ENCODE measurements at regions not wholly inside any gene's neighbourhood (a gene's known extent, or its start where the extent isn't known, plus 50 kb on each side); places are given as distances from the start of the nearest gene placed in this dataset.

- DNase-seq, result no peak
These were observed 84.3 kb downstream of the TNFAIP2 start for GRCh38 chr14:103207388-103208072.

- no peak for DNase-seq
These were observed 85.8 kb downstream of the TNFAIP2 start for GRCh38 chr14:103209054-103209453.

GRCh38 chr14:103209506-103209905 lies 86.2 kb downstream of the TNFAIP2 start:
- no peak for DNase-seq

- DNase-seq, result no peak
These were observed 90.1 kb downstream of the TNFAIP2 start for GRCh38 chr14:103213331-103213730.

GRCh38 chr14:103214461-103214958 lies 91.2 kb downstream of the TNFAIP2 start:
- no peak for DNase-seq

GRCh38 chr14:103216399-103216798 lies 93.1 kb downstream of the TNFAIP2 start:
- DNase-seq, result no peak

GRCh38 chr14:103216857-103217256 lies 93.6 kb downstream of the TNFAIP2 start:
- no peak for DNase-seq

GRCh38 chr14:103217538-103217937 lies 94.3 kb downstream of the TNFAIP2 start:
- DNase-seq, result no peak

- no peak for DNase-seq
These were observed 97.1 kb downstream of the TNFAIP2 start for GRCh38 chr14:103220134-103220981.

- DNase-seq, result no peak
These were observed 97.9 kb downstream of the TNFAIP2 start for GRCh38 chr14:103220982-103221641.

- DNase-seq, result no peak
These were observed 98.6 kb downstream of the TNFAIP2 start for GRCh38 chr14:103221781-103222358.

GRCh38 chr14:103223818-103224352 lies 100.6 kb downstream of the TNFAIP2 start:
- DNase-seq, result no peak

GRCh38 chr14:103225062-103225461 lies 101.8 kb downstream of the TNFAIP2 start:
- DNase-seq, result no peak

GRCh38 chr14:103225476-103225875 lies 102.2 kb downstream of the TNFAIP2 start:
- DNase-seq, result no peak

- DNase-seq, result no peak
These were observed 104.0 kb downstream of the TNFAIP2 start for GRCh38 chr14:103227094-103227768.

GRCh38 chr14:103228076-103228806 lies 105.0 kb downstream of the TNFAIP2 start:
- no peak for DNase-seq

GRCh38 chr14:103228866-103229265 lies 105.2 kb upstream of the EIF5 start:
- no peak for DNase-seq

GRCh38 chr14:103230021-103230420 lies 104.0 kb upstream of the EIF5 start:
- DNase-seq, result no peak

- no peak for DNase-seq
These were observed 103.2 kb upstream of the EIF5 start for GRCh38 chr14:103230658-103231334.

GRCh38 chr14:103231376-103232019 lies 102.5 kb upstream of the EIF5 start:
- no peak for DNase-seq

Data from activated CD4-positive, alpha-beta T cell treated with anti-CD3 and anti-CD28 coated beads, Interleukin-2, amount 50 U/mL, for 1 hour (primary cell).